B cell (primary cell): ENCODE measurements at regions not wholly inside any gene's neighbourhood (a gene's known extent, or its start where the extent isn't known, plus 50 kb on each side); places are given as distances from the start of the nearest gene placed in this dataset.

Experiments used
- CTCF ChIP-seq: fragments of 200-600 bp; IDR thresholded peaks from one replicate; pipeline ENCODE4 v1.8.0; 2022; ENCODE audit warnings: antibody characterized with exemption, mild to moderate bottlenecking
- EZH2 ChIP-seq: IDR thresholded peaks from 2 replicates; pipeline ENCODE4 v1.6.1; 2012; ENCODE audit warnings: borderline replicate concordance, low read depth, mild to moderate bottlenecking, moderate library complexity, low read length; ENCODE audit not compliant: insufficient read depth, poor library complexity, severe bottlenecking

GRCh38 chrX:46407753-46408130 is 137.5 kb downstream of the ZNF674 start:
- no peak for TF ChIP-seq CTCF
- no peak for TF ChIP-seq EZH2
